Upper lobe of right lung (tissue), 1 donor: ENCODE measurements at regions not wholly inside any gene's neighbourhood (a gene's known extent, or its start where the extent isn't known, plus 50 kb on each side); places are given as distances from the start of the nearest gene placed in this dataset.
"Not testable (repeated sequence)": the region's sequence is repeated elsewhere in the genome, so short reads cannot be mapped to it uniquely, and the experiment has no call there.

Experiments used
- ATAC-seq: fragments of 200-7000 bp; cut with Tn5 transposase; one replicate; pipeline ENCODE4 v1.9.1; 2020; ENCODE audit warnings: mild to moderate bottlenecking, moderate library complexity
- DNase-seq: peaks from one replicate; pipeline ENCODE4 v3.0.0-alpha.2; 2020
- H3K27ac ChIP-seq: fragments of 200-600 bp; one replicate; pipeline ENCODE4 v1.8.0; 2022
- H3K27me3 ChIP-seq: fragments of 200-600 bp; one replicate; pipeline ENCODE4 v1.8.0; 2022; ENCODE audit warnings: mild to moderate bottlenecking
- H3K36me3 ChIP-seq: fragments of 200-600 bp; one replicate; pipeline ENCODE4 v1.8.0; 2022
- H3K4me1 ChIP-seq: fragments of 200-600 bp; one replicate; pipeline ENCODE4 v1.8.0; 2022
- H3K4me3 ChIP-seq: fragments of 200-600 bp; one replicate; pipeline ENCODE4 v1.8.0; 2022; ENCODE audit warnings: mild to moderate bottlenecking
- H3K9me3 ChIP-seq: fragments of 200-600 bp; one replicate; pipeline ENCODE4 v1.8.0; 2022
- CTCF ChIP-seq: fragments of 200-600 bp; IDR thresholded peaks from one replicate; pipeline ENCODE4 v1.8.0; 2022; ENCODE audit warnings: antibody characterized with exemption
- intact Hi-C: fragments of 100-400 bp; cut with DNase I; formaldehyde crosslinking; loops from one replicate; pipeline ENCODE4 v1.11.0; 2022
- donor health status: DM: no; HTN: yes; CAD: no; lungs with severe emphysema.

GRCh38 chr6:21282360-21282759 lies 311.2 kb upstream of the SOX4 start:
- DNase-seq, H3K27ac ChIP-seq, intact Hi-C loops, H3K27me3 ChIP-seq, ATAC-seq, H3K36me3 ChIP-seq, H3K9me3 ChIP-seq, H3K4me3 ChIP-seq, H3K4me1 ChIP-seq: not testable (repeated sequence)

DNA sequence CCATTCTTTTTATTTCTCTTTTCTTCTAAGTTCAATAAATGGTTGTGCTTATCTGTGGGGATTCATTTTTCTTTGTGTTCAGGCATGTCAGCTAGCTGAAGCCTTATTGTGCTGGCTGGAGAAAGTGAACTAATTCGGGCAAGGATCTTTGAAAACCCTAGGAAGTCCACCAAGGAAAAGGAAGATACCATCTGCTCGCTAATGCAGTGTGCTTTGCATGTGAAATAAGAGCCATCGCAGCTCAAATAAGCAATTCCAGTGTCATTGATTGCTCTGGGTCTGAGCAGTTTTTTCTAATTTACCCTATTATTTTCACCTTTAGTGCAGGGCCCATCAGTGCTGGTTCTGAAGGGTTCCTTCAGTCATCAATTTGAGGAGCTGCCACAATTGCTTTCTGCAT lies 309.4 kb upstream of the SOX4 start:
- no peak for TF ChIP-seq CTCF
- Histone ChIP-seq H3K36me3 (no peaks in the 10 kb centered on the region), H3K27me3 (no peaks in the 10 kb centered on the region), H3K4me1 (no peaks in the 10 kb centered on the region), H3K9me3 (no peaks in the 10 kb centered on the region), H3K27ac (no peak overlapping the region), H3K4me3 (no peak overlapping the region)
- no peak for ATAC-seq
- intact Hi-C loops, result no loop called here
- no peak for DNase-seq

GRCh38 chr6:21284706-21285105 lies 308.8 kb upstream of the SOX4 start:
- intact Hi-C loops, result no loop called here
- H3K27ac ChIP-seq, result no peak overlapping the region
- H3K27me3 ChIP-seq, result no peaks in the 10 kb centered on the region
- no peaks in the 10 kb centered on the region for H3K36me3 ChIP-seq
- no peak for ATAC-seq
- TF ChIP-seq CTCF, result no peak
- H3K4me3 ChIP-seq, result no peak overlapping the region
- H3K4me1 ChIP-seq, result no peaks in the 10 kb centered on the region
- no peaks in the 10 kb centered on the region for H3K9me3 ChIP-seq
- no peak for DNase-seq

GRCh38 chr6:21294144-21294543 lies 299.4 kb upstream of the SOX4 start:
- no peak overlapping the region for H3K4me3 ChIP-seq
- no peaks in the 10 kb centered on the region for H3K36me3 ChIP-seq
- TF ChIP-seq CTCF, result no peak
- H3K27ac ChIP-seq, result no peak overlapping the region
- no peaks in the 10 kb centered on the region for H3K9me3 ChIP-seq
- ATAC-seq (no peak), DNase-seq (no peak)
- intact Hi-C loops, result no loop called here
- no peaks in the 10 kb centered on the region for H3K27me3 ChIP-seq
- H3K4me1 ChIP-seq, result no peaks in the 10 kb centered on the region

DNA sequence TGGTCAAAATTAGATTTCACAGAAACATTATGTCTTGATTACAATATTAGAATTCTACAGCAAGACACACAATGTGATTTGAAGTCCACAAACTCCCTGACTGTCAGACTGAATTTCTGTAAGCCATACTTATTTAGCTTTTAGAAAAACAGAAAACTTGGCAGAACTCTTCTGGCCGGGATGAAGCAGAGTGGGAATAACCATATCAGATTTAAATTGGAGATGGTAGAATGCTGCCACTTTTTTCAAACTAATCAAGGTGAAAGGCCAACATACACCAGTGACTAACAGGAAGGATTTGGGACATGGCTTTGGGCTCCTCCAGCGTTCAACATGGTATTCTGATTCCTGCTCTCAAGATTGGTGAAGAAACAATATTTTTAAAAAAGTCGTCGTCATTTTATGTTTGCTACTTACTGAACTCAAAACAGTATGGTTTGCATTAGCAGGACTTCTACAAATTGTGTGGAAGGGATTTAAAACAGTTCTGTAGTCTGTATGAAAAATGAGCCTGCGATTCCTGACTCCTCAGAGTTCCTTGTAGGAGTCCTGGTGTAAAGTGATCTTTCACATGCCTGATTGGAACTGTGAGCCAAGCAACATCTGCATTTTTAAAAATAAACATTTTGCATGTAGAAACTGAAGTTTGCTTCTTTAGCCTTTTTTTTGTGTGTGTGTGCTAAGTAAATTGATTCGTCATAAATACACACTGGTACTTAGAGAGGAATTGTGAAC lies 297.9 kb upstream of the SOX4 start:
- Histone ChIP-seq H3K27ac (no peak overlapping the region), H3K4me1 (no peaks in the 10 kb centered on the region), H3K27me3 (no peaks in the 10 kb centered on the region), H3K9me3 (no peaks in the 10 kb centered on the region), H3K36me3 (no peaks in the 10 kb centered on the region), H3K4me3 (no peak overlapping the region)
- ATAC-seq, result no peak
- TF ChIP-seq CTCF, result no peak
- intact Hi-C loops, result no loop called here
- no peak for DNase-seq

GRCh38 chr6:21297665-21298064 lies 295.9 kb upstream of the SOX4 start:
- H3K36me3 ChIP-seq, result no peaks in the 10 kb centered on the region
- no peak for TF ChIP-seq CTCF
- H3K9me3 ChIP-seq, result no peaks in the 10 kb centered on the region
- ATAC-seq (no peak), DNase-seq (no peak)
- intact Hi-C loops, result no loop called here
- no peaks in the 10 kb centered on the region for H3K27me3 ChIP-seq
- no peaks in the 10 kb centered on the region for H3K4me1 ChIP-seq
- H3K4me3 ChIP-seq, result no peak overlapping the region
- H3K27ac ChIP-seq, result no peak overlapping the region
